ENCODE measurements at regions not wholly inside any gene's neighbourhood (a gene's known extent, or its start where the extent isn't known, plus 50 kb on each side); places are given as distances from the start of the nearest gene placed in this dataset.

GRCh38 chrX:69313617-69314290 is 148.5 kb upstream of the PJA1 start:
- H3K4me2 ChIP-seq (ENCODE audit: low read length): no peak overlapping the region
- H3K27ac ChIP-seq: no peak overlapping the region
- no peaks in the 10 kb centered on the region for H3K79me2 ChIP-seq
- H3K36me3 ChIP-seq (ENCODE audit: control insufficient read depth, insufficient read depth, low read length): no peaks in the 10 kb centered on the region
- no peaks in the 10 kb centered on the region for H3K9me3 ChIP-seq (ENCODE audit: control insufficient read depth, low read length)
- H3K4me3 ChIP-seq (ENCODE audit: low read depth, low read length): no peak overlapping the region
- H3K4me1 ChIP-seq: peaks cover 3% of the 10 kb centered on the region
- TF ChIP-seq CTCF (IDR thresholded peaks at IDR 0.05): no peak
- no peak overlapping the region for H2AFZ ChIP-seq
- H3K27me3 ChIP-seq (ENCODE audit: control insufficient read depth, insufficient read depth, low read length): no peaks in the 10 kb centered on the region
- no peak overlapping the region for H3K9ac ChIP-seq

- H3K4me1 ChIP-seq: peaks cover 3% of the 10 kb centered on the region
Observed at GRCh38 chrX:69311936-69312670, 146.8 kb upstream of the PJA1 start.

GRCh38 chrX:69309074-69309792 is 144.0 kb upstream of the PJA1 start:
- peaks cover 3% of the 10 kb centered on the region for H3K4me1 ChIP-seq
- no peaks in the 10 kb centered on the region for H3K9me3 ChIP-seq (ENCODE audit: control insufficient read depth, low read length)
- no peaks in the 10 kb centered on the region for H3K36me3 ChIP-seq (ENCODE audit: control insufficient read depth, insufficient read depth, low read length)
- no peak for TF ChIP-seq CTCF (IDR thresholded peaks at IDR 0.05)
- H3K4me3 ChIP-seq (ENCODE audit: low read depth, low read length): no peak overlapping the region
- H3K27ac ChIP-seq: no peak overlapping the region
- H3K79me2 ChIP-seq: no peaks in the 10 kb centered on the region
- H2AFZ ChIP-seq: no peak overlapping the region
- H3K27me3 ChIP-seq (ENCODE audit: control insufficient read depth, insufficient read depth, low read length): no peaks in the 10 kb centered on the region
- no peak overlapping the region for H3K4me2 ChIP-seq (ENCODE audit: low read length)
- H3K9ac ChIP-seq: no peak overlapping the region

More at GRCh38 chrX:69311936-69312670, 146.8 kb upstream of the PJA1 start:
- no peaks in the 10 kb centered on the region for H3K9me3 ChIP-seq (ENCODE audit: control insufficient read depth, low read length)
- no peak overlapping the region for H3K27ac ChIP-seq
- H3K4me2 ChIP-seq (ENCODE audit: low read length): no peak overlapping the region
- no peak overlapping the region for H3K4me3 ChIP-seq (ENCODE audit: low read depth, low read length)
- no peak overlapping the region for H2AFZ ChIP-seq
- no peak overlapping the region for H3K9ac ChIP-seq
- TF ChIP-seq CTCF (IDR thresholded peaks at IDR 0.05): no peak
- H3K27me3 ChIP-seq (ENCODE audit: control insufficient read depth, insufficient read depth, low read length): no peaks in the 10 kb centered on the region
- no peaks in the 10 kb centered on the region for H3K36me3 ChIP-seq (ENCODE audit: control insufficient read depth, insufficient read depth, low read length)
- H3K79me2 ChIP-seq: no peaks in the 10 kb centered on the region

- Histone ChIP-seq H3K27me3 (ENCODE audit: control insufficient read depth, insufficient read depth, low read length) (no peaks in the 10 kb centered on the region), H3K27ac (no peak overlapping the region), H3K4me3 (ENCODE audit: low read depth, low read length) (no peak overlapping the region), H3K9ac (no peak overlapping the region), H3K4me2 (ENCODE audit: low read length) (no peak overlapping the region), H2AFZ (no peak overlapping the region), H3K79me2 (no peaks in the 10 kb centered on the region), H3K4me1 (peaks cover 3% of the 10 kb centered on the region), H3K9me3 (ENCODE audit: control insufficient read depth, low read length) (no peaks in the 10 kb centered on the region), H3K36me3 (ENCODE audit: control insufficient read depth, insufficient read depth, low read length) (no peaks in the 10 kb centered on the region)
- no peak for TF ChIP-seq CTCF (IDR thresholded peaks at IDR 0.05)
Observed at GRCh38 chrX:69307756-69308155, 142.5 kb upstream of the PJA1 start.

Data from parathyroid adenoma (tissue), 2 donors.